Transverse colon (tissue), 3 donors: ENCODE measurements at regions not wholly inside any gene's neighbourhood (a gene's known extent, or its start where the extent isn't known, plus 50 kb on each side); places are given as distances from the start of the nearest gene placed in this dataset.

ENCODE experiments used
- POLR2A ChIP-seq: fragments of 450-650 bp; IDR thresholded peaks from one replicate; pipeline ENCODE4 v1.6.1; 2016; ENCODE audit warnings: antibody characterized with exemption, mild to moderate bottlenecking, moderate library complexity
- TF ChIP-seq, protein P1 (sequence below), 5 experiments: fragments of 200-600 bp in 3 of 5; fragments of 450-650 bp in 2 of 5; sonication (generic) in 3 of 5; IDR thresholded peaks; 1 replicate in 2 of 5; 2 replicates in 3 of 5; pipeline ENCODE4 v1.5.1; 2016 to 2017; ENCODE audit warnings: antibody characterized with exemption in 5 of 5, inconsistent platforms in 3 of 5, mild to moderate bottlenecking in 2 of 5, moderate library complexity in 1 of 5

DNA sequence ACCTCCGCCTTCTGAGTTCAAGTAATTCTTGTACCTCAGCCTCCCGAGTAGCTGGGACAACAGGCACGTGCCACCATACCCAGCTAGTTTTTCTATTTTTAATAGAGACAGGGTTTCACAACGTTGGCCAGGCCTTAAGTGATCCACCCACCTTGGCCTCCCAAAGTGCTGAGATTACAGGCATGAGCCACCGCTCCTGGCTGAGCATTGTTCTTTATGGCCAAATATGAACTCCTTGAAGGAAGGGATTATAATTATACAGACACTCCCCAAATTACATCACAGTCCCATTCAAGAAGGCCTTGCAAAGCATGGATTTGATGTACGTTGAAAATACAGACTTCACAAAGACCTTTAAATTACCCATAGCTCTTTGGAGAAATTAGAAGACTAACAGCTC is 381.7 kb downstream of the TXNL1 start:
- no peak for TF ChIP-seq POLR2A
- TF ChIP-seq, protein P1, sequence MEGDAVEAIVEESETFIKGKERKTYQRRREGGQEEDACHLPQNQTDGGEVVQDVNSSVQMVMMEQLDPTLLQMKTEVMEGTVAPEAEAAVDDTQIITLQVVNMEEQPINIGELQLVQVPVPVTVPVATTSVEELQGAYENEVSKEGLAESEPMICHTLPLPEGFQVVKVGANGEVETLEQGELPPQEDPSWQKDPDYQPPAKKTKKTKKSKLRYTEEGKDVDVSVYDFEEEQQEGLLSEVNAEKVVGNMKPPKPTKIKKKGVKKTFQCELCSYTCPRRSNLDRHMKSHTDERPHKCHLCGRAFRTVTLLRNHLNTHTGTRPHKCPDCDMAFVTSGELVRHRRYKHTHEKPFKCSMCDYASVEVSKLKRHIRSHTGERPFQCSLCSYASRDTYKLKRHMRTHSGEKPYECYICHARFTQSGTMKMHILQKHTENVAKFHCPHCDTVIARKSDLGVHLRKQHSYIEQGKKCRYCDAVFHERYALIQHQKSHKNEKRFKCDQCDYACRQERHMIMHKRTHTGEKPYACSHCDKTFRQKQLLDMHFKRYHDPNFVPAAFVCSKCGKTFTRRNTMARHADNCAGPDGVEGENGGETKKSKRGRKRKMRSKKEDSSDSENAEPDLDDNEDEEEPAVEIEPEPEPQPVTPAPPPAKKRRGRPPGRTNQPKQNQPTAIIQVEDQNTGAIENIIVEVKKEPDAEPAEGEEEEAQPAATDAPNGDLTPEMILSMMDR (IDR thresholded peaks at IDR 0.05), result no peak
